ENCODE measurements at regions not wholly inside any gene's neighbourhood (a gene's known extent, or its start where the extent isn't known, plus 50 kb on each side); places are given as distances from the start of the nearest gene placed in this dataset.

DNA sequence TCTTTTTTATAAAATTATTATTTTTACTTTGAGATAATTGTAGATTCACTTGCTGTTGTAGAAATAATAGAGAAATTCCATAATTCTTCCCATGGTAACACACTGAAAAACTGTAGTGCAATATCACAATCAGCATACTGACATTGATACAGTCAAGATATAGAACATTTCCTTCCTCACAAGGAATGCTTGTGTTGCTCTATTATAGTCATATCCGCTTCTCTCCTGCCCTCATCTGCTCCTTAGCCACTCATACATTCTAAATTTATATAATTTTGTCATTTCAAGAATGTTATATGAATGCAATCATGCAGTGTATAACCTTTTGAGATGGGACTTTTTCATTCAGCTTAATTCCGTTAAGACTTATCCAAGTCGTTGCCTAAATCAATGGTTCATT is 320.2 kb downstream of the BARHL2 start:
- ChIA-PET POLR2A (no interaction called here), CTCF (no interaction called here)
- ATAC-seq (no peak), DNase-seq (ENCODE audit: low spot score) (no peak)
- H3K4me1 Mint-ChIP-seq: no peaks in the 10 kb centered on the region
- H3K4me3 Mint-ChIP-seq: no peak overlapping the region
- no peaks in the 10 kb centered on the region for H3K36me3 Mint-ChIP-seq
- H3K9me3 Mint-ChIP-seq: no peaks in the 10 kb centered on the region
- H3K27me3 Mint-ChIP-seq (ENCODE audit: low read depth): no peaks in the 10 kb centered on the region
- TF ChIP-seq SMAD3 (CRISPR knock-in tag; IDR thresholded peaks at IDR 0.05; ENCODE audit: borderline replicate concordance): no peak
- TF ChIP-seq MYBL2 (CRISPR knock-in tag; IDR thresholded peaks at IDR 0.05): no peak
- no peak for TF ChIP-seq RELA (CRISPR knock-in tag; IDR thresholded peaks at IDR 0.05; ENCODE audit: borderline replicate concordance)
- TF ChIP-seq ZNF396 (CRISPR knock-in tag; IDR thresholded peaks at IDR 0.05; ENCODE audit: borderline replicate concordance): no peak
- no peak for TF ChIP-seq CBFB (CRISPR knock-in tag; IDR thresholded peaks at IDR 0.05; ENCODE audit: low read depth)
- TF ChIP-seq, protein P1, sequence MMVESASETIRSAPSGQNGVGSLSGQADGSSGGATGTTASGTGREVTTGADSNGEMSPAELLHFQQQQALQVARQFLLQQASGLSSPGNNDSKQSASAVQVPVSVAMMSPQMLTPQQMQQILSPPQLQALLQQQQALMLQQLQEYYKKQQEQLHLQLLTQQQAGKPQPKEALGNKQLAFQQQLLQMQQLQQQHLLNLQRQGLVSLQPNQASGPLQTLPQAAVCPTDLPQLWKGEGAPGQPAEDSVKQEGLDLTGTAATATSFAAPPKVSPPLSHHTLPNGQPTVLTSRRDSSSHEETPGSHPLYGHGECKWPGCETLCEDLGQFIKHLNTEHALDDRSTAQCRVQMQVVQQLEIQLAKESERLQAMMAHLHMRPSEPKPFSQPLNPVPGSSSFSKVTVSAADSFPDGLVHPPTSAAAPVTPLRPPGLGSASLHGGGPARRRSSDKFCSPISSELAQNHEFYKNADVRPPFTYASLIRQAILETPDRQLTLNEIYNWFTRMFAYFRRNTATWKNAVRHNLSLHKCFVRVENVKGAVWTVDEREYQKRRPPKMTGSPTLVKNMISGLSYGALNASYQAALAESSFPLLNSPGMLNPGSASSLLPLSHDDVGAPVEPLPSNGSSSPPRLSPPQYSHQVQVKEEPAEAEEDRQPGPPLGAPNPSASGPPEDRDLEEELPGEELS (CRISPR knock-in tag; IDR thresholded peaks at IDR 0.05): no peak
- no peak for TF ChIP-seq KAT7 (CRISPR knock-in tag; IDR thresholded peaks at IDR 0.05; ENCODE audit: borderline replicate concordance)
- TF ChIP-seq FOXJ3 (CRISPR knock-in tag; IDR thresholded peaks at IDR 0.05; ENCODE audit: borderline replicate concordance): no peak
- no peak for TF ChIP-seq OVOL2 (CRISPR knock-in tag; IDR thresholded peaks at IDR 0.05; ENCODE audit: borderline replicate concordance)
- no peak overlapping the region for H3K27ac Mint-ChIP-seq

DNA sequence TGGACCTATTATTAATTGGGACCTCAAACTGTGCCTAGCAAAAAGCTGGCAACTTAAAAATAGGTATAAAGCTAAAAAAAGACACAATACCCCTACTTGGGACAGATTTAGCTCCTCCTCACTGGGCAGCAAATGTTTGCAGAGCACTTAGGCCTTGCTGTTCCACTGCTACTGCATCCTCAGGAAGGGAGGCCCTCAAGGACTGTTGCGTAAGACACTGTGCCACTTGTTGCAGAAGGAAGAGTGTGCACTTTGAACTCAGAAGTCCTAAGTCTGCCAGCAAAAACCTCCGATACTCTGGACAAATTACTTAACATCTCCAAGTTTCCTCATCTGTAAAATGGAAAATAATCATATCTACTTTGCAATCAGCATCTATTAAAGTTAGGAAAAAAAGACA is 322.9 kb downstream of the BARHL2 start:
- no peak for DNase-seq (ENCODE audit: low spot score)
- H3K4me1 Mint-ChIP-seq: no peaks in the 10 kb centered on the region
- no peak overlapping the region for H3K27ac Mint-ChIP-seq
- no peaks in the 10 kb centered on the region for H3K27me3 Mint-ChIP-seq (ENCODE audit: low read depth)
- ChIA-PET POLR2A (no interaction called here), CTCF (interaction anchor here (1.6 kb wide), 1 partner anchor 198 kb away, joined by 4 read pairs; no protein-coding TSS in a partner anchor)
- H3K4me3 Mint-ChIP-seq: no peak overlapping the region
- no peaks in the 10 kb centered on the region for H3K9me3 Mint-ChIP-seq
- TF ChIP-seq ZNF671 (CRISPR knock-in tag; IDR thresholded peaks at IDR 0.05) (no peak), CBFB (CRISPR knock-in tag; IDR thresholded peaks at IDR 0.05; ENCODE audit: low read depth) (no peak), SMAD3 (CRISPR knock-in tag; IDR thresholded peaks at IDR 0.05; ENCODE audit: borderline replicate concordance) (no peak), ESRRA (CRISPR knock-in tag; IDR thresholded peaks at IDR 0.05; ENCODE audit: borderline replicate concordance) (no peak)
- ATAC-seq: no peak
- H3K36me3 Mint-ChIP-seq: no peaks in the 10 kb centered on the region

DNA sequence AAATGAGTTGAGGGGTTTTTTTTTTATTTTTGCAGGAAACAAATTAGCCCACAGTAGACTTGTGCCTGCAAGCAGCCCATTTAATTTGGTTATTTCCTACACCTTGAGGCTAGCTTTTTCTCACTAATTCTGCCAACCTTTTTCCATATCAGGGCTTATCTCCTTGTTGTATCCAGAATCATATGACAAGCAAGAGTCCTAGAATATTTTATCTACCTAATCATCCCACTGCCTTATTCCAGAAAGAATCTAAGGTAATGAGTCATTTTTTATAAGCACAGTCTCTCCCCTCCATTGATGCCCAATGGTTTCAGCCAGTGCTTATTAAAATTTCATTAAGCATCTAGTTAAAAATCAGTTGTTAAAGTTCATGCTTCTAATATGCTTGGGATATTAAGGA is 324.1 kb downstream of the BARHL2 start:
- ChIA-PET CTCF (interaction anchor here (1.6 kb wide), 1 partner anchor 199 kb away, joined by 4 read pairs; no protein-coding TSS in a partner anchor), POLR2A (no interaction called here)
- DNase-seq (ENCODE audit: low spot score) (no peak), ATAC-seq (no peak)
- H3K4me3 Mint-ChIP-seq: no peak overlapping the region
- TF ChIP-seq FOXP1 (CRISPR knock-in tag; IDR thresholded peaks at IDR 0.05; ENCODE audit: borderline replicate concordance): no peak
- TF ChIP-seq NR3C1 (CRISPR knock-in tag; conservative IDR thresholded peaks at IDR 0.05; ENCODE audit: low read depth): no peak
- no peak for TF ChIP-seq ZNF121 (CRISPR knock-in tag; IDR thresholded peaks at IDR 0.05)
- TF ChIP-seq, protein P2, sequence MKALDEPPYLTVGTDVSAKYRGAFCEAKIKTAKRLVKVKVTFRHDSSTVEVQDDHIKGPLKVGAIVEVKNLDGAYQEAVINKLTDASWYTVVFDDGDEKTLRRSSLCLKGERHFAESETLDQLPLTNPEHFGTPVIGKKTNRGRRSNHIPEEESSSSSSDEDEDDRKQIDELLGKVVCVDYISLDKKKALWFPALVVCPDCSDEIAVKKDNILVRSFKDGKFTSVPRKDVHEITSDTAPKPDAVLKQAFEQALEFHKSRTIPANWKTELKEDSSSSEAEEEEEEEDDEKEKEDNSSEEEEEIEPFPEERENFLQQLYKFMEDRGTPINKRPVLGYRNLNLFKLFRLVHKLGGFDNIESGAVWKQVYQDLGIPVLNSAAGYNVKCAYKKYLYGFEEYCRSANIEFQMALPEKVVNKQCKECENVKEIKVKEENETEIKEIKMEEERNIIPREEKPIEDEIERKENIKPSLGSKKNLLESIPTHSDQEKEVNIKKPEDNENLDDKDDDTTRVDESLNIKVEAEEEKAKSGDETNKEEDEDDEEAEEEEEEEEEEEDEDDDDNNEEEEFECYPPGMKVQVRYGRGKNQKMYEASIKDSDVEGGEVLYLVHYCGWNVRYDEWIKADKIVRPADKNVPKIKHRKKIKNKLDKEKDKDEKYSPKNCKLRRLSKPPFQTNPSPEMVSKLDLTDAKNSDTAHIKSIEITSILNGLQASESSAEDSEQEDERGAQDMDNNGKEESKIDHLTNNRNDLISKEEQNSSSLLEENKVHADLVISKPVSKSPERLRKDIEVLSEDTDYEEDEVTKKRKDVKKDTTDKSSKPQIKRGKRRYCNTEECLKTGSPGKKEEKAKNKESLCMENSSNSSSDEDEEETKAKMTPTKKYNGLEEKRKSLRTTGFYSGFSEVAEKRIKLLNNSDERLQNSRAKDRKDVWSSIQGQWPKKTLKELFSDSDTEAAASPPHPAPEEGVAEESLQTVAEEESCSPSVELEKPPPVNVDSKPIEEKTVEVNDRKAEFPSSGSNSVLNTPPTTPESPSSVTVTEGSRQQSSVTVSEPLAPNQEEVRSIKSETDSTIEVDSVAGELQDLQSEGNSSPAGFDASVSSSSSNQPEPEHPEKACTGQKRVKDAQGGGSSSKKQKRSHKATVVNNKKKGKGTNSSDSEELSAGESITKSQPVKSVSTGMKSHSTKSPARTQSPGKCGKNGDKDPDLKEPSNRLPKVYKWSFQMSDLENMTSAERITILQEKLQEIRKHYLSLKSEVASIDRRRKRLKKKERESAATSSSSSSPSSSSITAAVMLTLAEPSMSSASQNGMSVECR (CRISPR knock-in tag; IDR thresholded peaks at IDR 0.05; ENCODE audit: borderline replicate concordance): no peak
- TF ChIP-seq FOXK1 (CRISPR knock-in tag; IDR thresholded peaks at IDR 0.05): no peak
- no peak for TF ChIP-seq CREB1 (CRISPR knock-in tag; IDR thresholded peaks at IDR 0.05)
- no peak for TF ChIP-seq ETV6 (CRISPR knock-in tag; IDR thresholded peaks at IDR 0.05)
- TF ChIP-seq FOXJ3 (CRISPR knock-in tag; IDR thresholded peaks at IDR 0.05; ENCODE audit: borderline replicate concordance): no peak
- TF ChIP-seq PRRX2 (CRISPR knock-in tag; IDR thresholded peaks at IDR 0.05): no peak
- TF ChIP-seq RORB (CRISPR knock-in tag; IDR thresholded peaks at IDR 0.05): no peak
- TF ChIP-seq, protein P3, sequence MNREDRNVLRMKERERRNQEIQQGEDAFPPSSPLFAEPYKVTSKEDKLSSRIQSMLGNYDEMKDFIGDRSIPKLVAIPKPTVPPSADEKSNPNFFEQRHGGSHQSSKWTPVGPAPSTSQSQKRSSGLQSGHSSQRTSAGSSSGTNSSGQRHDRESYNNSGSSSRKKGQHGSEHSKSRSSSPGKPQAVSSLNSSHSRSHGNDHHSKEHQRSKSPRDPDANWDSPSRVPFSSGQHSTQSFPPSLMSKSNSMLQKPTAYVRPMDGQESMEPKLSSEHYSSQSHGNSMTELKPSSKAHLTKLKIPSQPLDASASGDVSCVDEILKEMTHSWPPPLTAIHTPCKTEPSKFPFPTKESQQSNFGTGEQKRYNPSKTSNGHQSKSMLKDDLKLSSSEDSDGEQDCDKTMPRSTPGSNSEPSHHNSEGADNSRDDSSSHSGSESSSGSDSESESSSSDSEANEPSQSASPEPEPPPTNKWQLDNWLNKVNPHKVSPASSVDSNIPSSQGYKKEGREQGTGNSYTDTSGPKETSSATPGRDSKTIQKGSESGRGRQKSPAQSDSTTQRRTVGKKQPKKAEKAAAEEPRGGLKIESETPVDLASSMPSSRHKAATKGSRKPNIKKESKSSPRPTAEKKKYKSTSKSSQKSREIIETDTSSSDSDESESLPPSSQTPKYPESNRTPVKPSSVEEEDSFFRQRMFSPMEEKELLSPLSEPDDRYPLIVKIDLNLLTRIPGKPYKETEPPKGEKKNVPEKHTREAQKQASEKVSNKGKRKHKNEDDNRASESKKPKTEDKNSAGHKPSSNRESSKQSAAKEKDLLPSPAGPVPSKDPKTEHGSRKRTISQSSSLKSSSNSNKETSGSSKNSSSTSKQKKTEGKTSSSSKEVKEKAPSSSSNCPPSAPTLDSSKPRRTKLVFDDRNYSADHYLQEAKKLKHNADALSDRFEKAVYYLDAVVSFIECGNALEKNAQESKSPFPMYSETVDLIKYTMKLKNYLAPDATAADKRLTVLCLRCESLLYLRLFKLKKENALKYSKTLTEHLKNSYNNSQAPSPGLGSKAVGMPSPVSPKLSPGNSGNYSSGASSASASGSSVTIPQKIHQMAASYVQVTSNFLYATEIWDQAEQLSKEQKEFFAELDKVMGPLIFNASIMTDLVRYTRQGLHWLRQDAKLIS (CRISPR knock-in tag; IDR thresholded peaks at IDR 0.05; ENCODE audit: borderline replicate concordance): no peak
- TF ChIP-seq, protein P4, sequence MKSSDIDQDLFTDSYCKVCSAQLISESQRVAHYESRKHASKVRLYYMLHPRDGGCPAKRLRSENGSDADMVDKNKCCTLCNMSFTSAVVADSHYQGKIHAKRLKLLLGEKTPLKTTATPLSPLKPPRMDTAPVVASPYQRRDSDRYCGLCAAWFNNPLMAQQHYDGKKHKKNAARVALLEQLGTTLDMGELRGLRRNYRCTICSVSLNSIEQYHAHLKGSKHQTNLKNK (CRISPR knock-in tag; IDR thresholded peaks at IDR 0.05): no peak
- TF ChIP-seq ZBTB21 (CRISPR knock-in tag; IDR thresholded peaks at IDR 0.05; ENCODE audit: borderline replicate concordance): no peak
- TF ChIP-seq CBFB (CRISPR knock-in tag; IDR thresholded peaks at IDR 0.05; ENCODE audit: low read depth): no peak
- no peak for TF ChIP-seq MYBL2 (CRISPR knock-in tag; IDR thresholded peaks at IDR 0.05)
- no peaks in the 10 kb centered on the region for H3K27me3 Mint-ChIP-seq (ENCODE audit: low read depth)
- H3K36me3 Mint-ChIP-seq: no peaks in the 10 kb centered on the region
- no peak overlapping the region for H3K27ac Mint-ChIP-seq
- H3K4me1 Mint-ChIP-seq: no peaks in the 10 kb centered on the region
- H3K9me3 Mint-ChIP-seq: no peaks in the 10 kb centered on the region

Measured in WTC11 (cell line).